ENCODE measurements at regions not wholly inside any gene's neighbourhood (a gene's known extent, or its start where the extent isn't known, plus 50 kb on each side); places are given as distances from the start of the nearest gene placed in this dataset.

GRCh38 chr5:87022415-87022814 is 245.3 kb upstream of the RASA1 start:
- TF ChIP-seq CTCF (IDR thresholded peaks at IDR 0.05) = no peak
- TF ChIP-seq POLR2A (IDR thresholded peaks at IDR 0.05) = no peak

All from thyroid gland (tissue), 4 donors.